ENCODE measurements at regions not wholly inside any gene's neighbourhood (a gene's known extent, or its start where the extent isn't known, plus 50 kb on each side); places are given as distances from the start of the nearest gene placed in this dataset.

DNA sequence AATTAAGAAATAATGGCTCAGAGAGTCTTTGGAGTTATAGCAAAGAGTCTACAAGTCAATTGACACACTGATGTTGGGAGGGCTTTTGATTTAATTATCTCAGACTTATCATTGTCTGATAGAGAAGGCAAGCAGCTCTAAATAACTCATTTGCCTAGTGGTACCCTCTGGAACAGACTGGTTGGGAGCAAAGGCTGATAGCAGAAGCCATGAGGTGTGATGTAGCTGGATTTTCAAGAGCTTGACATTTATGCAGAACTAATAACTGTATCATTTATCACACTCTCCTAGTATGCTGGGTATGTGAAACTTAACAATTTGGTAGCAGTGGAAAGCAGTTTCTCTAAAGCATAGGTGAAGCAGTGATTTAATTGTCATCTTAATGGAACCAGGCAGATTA lies 380.6 kb downstream of the TENT5A start:
- intact Hi-C loops (cut with micrococcal nuclease; ENCODE audit: unreplicated experiment) (no loop called here), in situ Hi-C loops (cut with HindIII; ENCODE audit: low pct_unique_long_range_greater_than_20kb, low sequenced_read_pairs) (no loop called here)
- no peaks in the 10 kb centered on the region for H3K4me1 ChIP-seq (ENCODE audit: control insufficient read depth, insufficient read depth, low read length)
- ChIA-PET CTCF (no interaction called here), POLR2A (no interaction called here)
- no TSS peak for BruUV-seq (replicated peaks)
- TF ChIP-seq TCF7L2 (IDR thresholded peaks at IDR 0.05; ENCODE audit: low read depth, low read length) (no peak), SIN3A (IDR thresholded peaks at IDR 0.05; ENCODE audit: borderline replicate concordance, insufficient read depth, low read depth, low read length) (no peak), POLR2AphosphoS5 (IDR thresholded peaks at IDR 0.05; ENCODE audit: low read depth, low read length) (no peak)
- TF ChIP-seq, protein P1, sequence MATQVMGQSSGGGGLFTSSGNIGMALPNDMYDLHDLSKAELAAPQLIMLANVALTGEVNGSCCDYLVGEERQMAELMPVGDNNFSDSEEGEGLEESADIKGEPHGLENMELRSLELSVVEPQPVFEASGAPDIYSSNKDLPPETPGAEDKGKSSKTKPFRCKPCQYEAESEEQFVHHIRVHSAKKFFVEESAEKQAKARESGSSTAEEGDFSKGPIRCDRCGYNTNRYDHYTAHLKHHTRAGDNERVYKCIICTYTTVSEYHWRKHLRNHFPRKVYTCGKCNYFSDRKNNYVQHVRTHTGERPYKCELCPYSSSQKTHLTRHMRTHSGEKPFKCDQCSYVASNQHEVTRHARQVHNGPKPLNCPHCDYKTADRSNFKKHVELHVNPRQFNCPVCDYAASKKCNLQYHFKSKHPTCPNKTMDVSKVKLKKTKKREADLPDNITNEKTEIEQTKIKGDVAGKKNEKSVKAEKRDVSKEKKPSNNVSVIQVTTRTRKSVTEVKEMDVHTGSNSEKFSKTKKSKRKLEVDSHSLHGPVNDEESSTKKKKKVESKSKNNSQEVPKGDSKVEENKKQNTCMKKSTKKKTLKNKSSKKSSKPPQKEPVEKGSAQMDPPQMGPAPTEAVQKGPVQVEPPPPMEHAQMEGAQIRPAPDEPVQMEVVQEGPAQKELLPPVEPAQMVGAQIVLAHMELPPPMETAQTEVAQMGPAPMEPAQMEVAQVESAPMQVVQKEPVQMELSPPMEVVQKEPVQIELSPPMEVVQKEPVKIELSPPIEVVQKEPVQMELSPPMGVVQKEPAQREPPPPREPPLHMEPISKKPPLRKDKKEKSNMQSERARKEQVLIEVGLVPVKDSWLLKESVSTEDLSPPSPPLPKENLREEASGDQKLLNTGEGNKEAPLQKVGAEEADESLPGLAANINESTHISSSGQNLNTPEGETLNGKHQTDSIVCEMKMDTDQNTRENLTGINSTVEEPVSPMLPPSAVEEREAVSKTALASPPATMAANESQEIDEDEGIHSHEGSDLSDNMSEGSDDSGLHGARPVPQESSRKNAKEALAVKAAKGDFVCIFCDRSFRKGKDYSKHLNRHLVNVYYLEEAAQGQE (IDR thresholded peaks at IDR 0.05; ENCODE audit: insufficient read depth in 1 of 2, low read depth in 2 of 2, low read length in 1 of 2): no peak
- TF ChIP-seq, protein P2, sequence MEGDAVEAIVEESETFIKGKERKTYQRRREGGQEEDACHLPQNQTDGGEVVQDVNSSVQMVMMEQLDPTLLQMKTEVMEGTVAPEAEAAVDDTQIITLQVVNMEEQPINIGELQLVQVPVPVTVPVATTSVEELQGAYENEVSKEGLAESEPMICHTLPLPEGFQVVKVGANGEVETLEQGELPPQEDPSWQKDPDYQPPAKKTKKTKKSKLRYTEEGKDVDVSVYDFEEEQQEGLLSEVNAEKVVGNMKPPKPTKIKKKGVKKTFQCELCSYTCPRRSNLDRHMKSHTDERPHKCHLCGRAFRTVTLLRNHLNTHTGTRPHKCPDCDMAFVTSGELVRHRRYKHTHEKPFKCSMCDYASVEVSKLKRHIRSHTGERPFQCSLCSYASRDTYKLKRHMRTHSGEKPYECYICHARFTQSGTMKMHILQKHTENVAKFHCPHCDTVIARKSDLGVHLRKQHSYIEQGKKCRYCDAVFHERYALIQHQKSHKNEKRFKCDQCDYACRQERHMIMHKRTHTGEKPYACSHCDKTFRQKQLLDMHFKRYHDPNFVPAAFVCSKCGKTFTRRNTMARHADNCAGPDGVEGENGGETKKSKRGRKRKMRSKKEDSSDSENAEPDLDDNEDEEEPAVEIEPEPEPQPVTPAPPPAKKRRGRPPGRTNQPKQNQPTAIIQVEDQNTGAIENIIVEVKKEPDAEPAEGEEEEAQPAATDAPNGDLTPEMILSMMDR (IDR thresholded peaks at IDR 0.05): no peak
- no peaks in the 10 kb centered on the region for H3K9me3 ChIP-seq (ENCODE audit: control insufficient read depth, insufficient read depth, low read depth, low read length)
- no peak overlapping the region for H3K27ac ChIP-seq (ENCODE audit: low read length)
- H3K4me3 ChIP-seq (ENCODE audit: low read depth in 2 of 2, low read length in 2 of 2): no peak overlapping the region
- H3K27me3 ChIP-seq (ENCODE audit: control insufficient read depth, insufficient read depth, low read length): no peaks in the 10 kb centered on the region
- DNase-seq (ENCODE audit: low read depth, low spot score) (no peak), ATAC-seq (no peak)
- no peaks in the 10 kb centered on the region for H3K36me3 ChIP-seq (ENCODE audit: control insufficient read depth, insufficient read depth, low read length)

DNA sequence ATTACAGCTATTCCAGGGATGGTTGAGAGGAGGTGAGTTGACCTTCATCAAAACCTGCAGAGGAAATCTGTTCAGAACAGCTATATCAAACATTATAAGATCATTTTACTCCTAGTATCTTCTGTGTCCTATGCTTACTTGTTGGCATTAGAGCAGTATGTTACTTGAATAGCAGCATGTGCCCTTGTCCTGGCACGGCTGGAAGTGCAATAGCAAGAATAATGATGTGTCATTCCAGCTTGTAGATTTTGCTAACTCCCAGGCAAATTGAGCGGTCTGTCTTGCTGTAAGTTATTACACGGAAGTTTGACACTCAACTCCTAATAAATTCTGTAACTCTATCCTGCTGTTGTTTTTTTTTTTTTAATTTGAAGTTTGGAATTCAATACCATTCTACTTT lies 385.5 kb downstream of the TENT5A start:
- TF ChIP-seq SIN3A (IDR thresholded peaks at IDR 0.05; ENCODE audit: borderline replicate concordance, insufficient read depth, low read depth, low read length) (no peak), TCF7L2 (IDR thresholded peaks at IDR 0.05; ENCODE audit: low read depth, low read length) (no peak), POLR2AphosphoS5 (IDR thresholded peaks at IDR 0.05; ENCODE audit: low read depth, low read length) (no peak)
- TF ChIP-seq, protein P2 (IDR thresholded peaks at IDR 0.05): no peak
- TF ChIP-seq, protein P1 (IDR thresholded peaks at IDR 0.05; ENCODE audit: insufficient read depth in 1 of 2, low read depth in 2 of 2, low read length in 1 of 2): no peak
- no peaks in the 10 kb centered on the region for H3K9me3 ChIP-seq (ENCODE audit: control insufficient read depth, insufficient read depth, low read depth, low read length)
- DNase-seq (ENCODE audit: low read depth, low spot score) (no peak), ATAC-seq (no peak)
- no peak overlapping the region for H3K4me3 ChIP-seq (ENCODE audit: low read depth in 2 of 2, low read length in 2 of 2)
- no peak overlapping the region for H3K27ac ChIP-seq (ENCODE audit: low read length)
- intact Hi-C loops (cut with micrococcal nuclease; ENCODE audit: unreplicated experiment): no loop called here
- H3K4me1 ChIP-seq (ENCODE audit: control insufficient read depth, insufficient read depth, low read length): no peaks in the 10 kb centered on the region
- ChIA-PET CTCF (no interaction called here), POLR2A (no interaction called here)
- in situ Hi-C loops (cut with HindIII; ENCODE audit: low pct_unique_long_range_greater_than_20kb, low sequenced_read_pairs): no loop called here
- no peaks in the 10 kb centered on the region for H3K36me3 ChIP-seq (ENCODE audit: control insufficient read depth, insufficient read depth, low read length)
- no TSS peak for BruUV-seq (replicated peaks)
- H3K27me3 ChIP-seq (ENCODE audit: control insufficient read depth, insufficient read depth, low read length): no peaks in the 10 kb centered on the region
